Caco-2 (cell line): ENCODE measurements at regions not wholly inside any gene's neighbourhood (a gene's known extent, or its start where the extent isn't known, plus 50 kb on each side); places are given as distances from the start of the nearest gene placed in this dataset.

Experiments
- BruUV-seq: library from RNA; stranded (reverse); fragments of 400-500 nt; replicated peaks from 2 replicates; lab custom pipeline; 2021; lab: Mats Ljungman, UMichigan
- CTCF ChIA-PET: fragments of 300-600 bp; sonication (Branson Sonifier 250); formaldehyde crosslinking; loops from one replicate; lab custom pipeline; 2022; ENCODE audit warnings: antibody characterized with exemption; lab: Charles Lee
- POLR2A ChIA-PET: fragments of 300-600 bp; sonication (Branson Sonifier 250); formaldehyde crosslinking; loops from one replicate; lab custom pipeline; 2022; ENCODE audit warnings: antibody characterized with exemption; lab: Charles Lee
- DNase-seq, 2 experiments: peaks; one replicate each; pipeline versions ENCODE4 v3.0.0 to v3.0.0-alpha.2; 2020 to 2022
- H3K27me3 ChIP-seq: replicated peaks from 2 replicates; pipeline ENCODE4 v1.6.0; 2011; ENCODE audit warnings: low read length; ENCODE audit not compliant: control insufficient read depth, insufficient read depth
- H3K36me3 ChIP-seq: 2 replicates; pipeline ENCODE4 v1.5.1; 2011; ENCODE audit warnings: low read length; ENCODE audit not compliant: control insufficient read depth, insufficient read depth
- H3K4me1 ChIP-seq: fragments of 250-450 bp; sonication (Bioruptor Pico); 2 replicates; pipeline ENCODE4 v1.5.1; 2020; ENCODE audit warnings: mild to moderate bottlenecking
- H3K4me3 ChIP-seq: 2 replicates; pipeline ENCODE4 v1.5.1; 2011; ENCODE audit warnings: low read depth, mild to moderate bottlenecking, control low read depth, low read length
- H3K9me3 ChIP-seq: fragments of 250-450 bp; sonication (Bioruptor Pico); 2 replicates; pipeline ENCODE4 v1.5.1; 2020; ENCODE audit warnings: mild to moderate bottlenecking, moderate library complexity
- H3K27ac Mint-ChIP-seq: one replicate; pipeline ENCODE4 v1.8.0; 2022; ENCODE audit warnings: mixed read lengths; ENCODE audit not compliant: unreplicated experiment
- H3K27me3 Mint-ChIP-seq: one replicate; pipeline ENCODE4 v1.8.0; 2022; ENCODE audit warnings: mixed read lengths; ENCODE audit not compliant: insufficient read depth, unreplicated experiment
- H3K36me3 Mint-ChIP-seq: one replicate; pipeline ENCODE4 v1.8.0; 2022; ENCODE audit warnings: mild to moderate bottlenecking, mixed read lengths; ENCODE audit not compliant: insufficient read depth, unreplicated experiment
- H3K4me1 Mint-ChIP-seq: one replicate; pipeline ENCODE4 v1.8.0; 2022; ENCODE audit warnings: low read depth, mixed read lengths; ENCODE audit not compliant: unreplicated experiment
- H3K4me3 Mint-ChIP-seq: one replicate; pipeline ENCODE4 v1.8.0; 2022; ENCODE audit warnings: mild to moderate bottlenecking, moderate library complexity, mixed read lengths; ENCODE audit not compliant: unreplicated experiment
- H3K9me3 Mint-ChIP-seq: one replicate; pipeline ENCODE4 v1.8.0; 2022; ENCODE audit warnings: mixed read lengths; ENCODE audit not compliant: unreplicated experiment
- CTCF ChIP-seq, 2 experiments: fragments of 200-600 bp in 1 of 2; IDR thresholded peaks; 1 replicate in 1 of 2; 2 replicates in 1 of 2; pipeline versions ENCODE4 v1.5.1 to v1.8.0; 2011 to 2022; ENCODE audit warnings: antibody characterized with exemption in 1 of 2, control low read depth in 1 of 2, inconsistent platforms in 1 of 2, low read depth in 1 of 2, low read length in 1 of 2, mild to moderate bottlenecking in 1 of 2, moderate library complexity in 1 of 2; ENCODE audit not compliant: insufficient read depth in 1 of 2, severe bottlenecking in 1 of 2, unreplicated experiment in 1 of 2
- intact Hi-C: fragments of 100-400 bp; cut with micrococcal nuclease; formaldehyde crosslinking; loops from one replicate; pipeline ENCODE4 v1.10.0; 2022; ENCODE audit not compliant: unreplicated experiment

- ChIA-PET POLR2A (no interaction called here), CTCF (no interaction called here)
- H3K36me3 Mint-ChIP-seq = no peaks in the 10 kb centered on the region
- no peaks in the 10 kb centered on the region for H3K4me1 Mint-ChIP-seq
- no peak for DNase-seq
- peaks cover 12% of the 10 kb centered on the region for H3K27me3 Mint-ChIP-seq
- no peaks in the 10 kb centered on the region for H3K4me1 ChIP-seq
- no peak overlapping the region for H3K4me3 ChIP-seq
- TF ChIP-seq CTCF (IDR thresholded peaks at IDR 0.05; ENCODE audit: insufficient read depth in 1 of 2, low read depth in 1 of 2, low read length in 1 of 2, severe bottlenecking in 1 of 2, unreplicated experiment in 1 of 2) = no peak
- H3K27me3 ChIP-seq = no peaks in the 10 kb centered on the region
- H3K36me3 ChIP-seq = no peaks in the 10 kb centered on the region
- H3K4me3 Mint-ChIP-seq = no peak overlapping the region
- peaks cover 10% of the 10 kb centered on the region; the same call in 1 of the 2 replicates for H3K9me3 ChIP-seq
- H3K9me3 Mint-ChIP-seq = peaks cover 12% of the 10 kb centered on the region
- no peak overlapping the region for H3K27ac Mint-ChIP-seq
- intact Hi-C loops = no loop called here
- BruUV-seq = no TSS peak
These were observed 77.7 kb upstream of the ALKAL2 start for GRCh38 chr2:365367-366275.

GRCh38 chr2:363824-364470, 76.1 kb upstream of the ALKAL2 start:
- H3K4me3 ChIP-seq = no peak overlapping the region
- Mint-ChIP-seq H3K9me3 (peaks cover 11% of the 10 kb centered on the region), H3K4me1 (no peaks in the 10 kb centered on the region), H3K36me3 (no peaks in the 10 kb centered on the region), H3K27me3 (peaks cover 12% of the 10 kb centered on the region), H3K4me3 (no peak overlapping the region), H3K27ac (no peak overlapping the region)
- ChIA-PET CTCF (no interaction called here), POLR2A (no interaction called here)
- no peak for DNase-seq
- no peaks in the 10 kb centered on the region for H3K27me3 ChIP-seq
- no peaks in the 10 kb centered on the region for H3K4me1 ChIP-seq
- no TSS peak for BruUV-seq
- intact Hi-C loops = no loop called here
- no peaks in the 10 kb centered on the region for H3K36me3 ChIP-seq
- peaks cover 18% of the 10 kb centered on the region for H3K9me3 ChIP-seq
- TF ChIP-seq CTCF (IDR thresholded peaks at IDR 0.05; ENCODE audit: insufficient read depth in 1 of 2, low read depth in 1 of 2, low read length in 1 of 2, severe bottlenecking in 1 of 2, unreplicated experiment in 1 of 2) = no peak

GRCh38 chr2:362924-363323, 75.0 kb upstream of the ALKAL2 start:
- Mint-ChIP-seq H3K27me3 (peaks cover 12% of the 10 kb centered on the region), H3K4me3 (no peak overlapping the region), H3K27ac (no peak overlapping the region), H3K36me3 (no peaks in the 10 kb centered on the region), H3K4me1 (no peaks in the 10 kb centered on the region), H3K9me3 (peaks cover 11% of the 10 kb centered on the region)
- no peak for TF ChIP-seq CTCF (IDR thresholded peaks at IDR 0.05; ENCODE audit: insufficient read depth in 1 of 2, low read depth in 1 of 2, low read length in 1 of 2, severe bottlenecking in 1 of 2, unreplicated experiment in 1 of 2)
- intact Hi-C loops = no loop called here
- Histone ChIP-seq H3K9me3 (peaks cover 18% of the 10 kb centered on the region), H3K36me3 (no peaks in the 10 kb centered on the region), H3K27me3 (no peaks in the 10 kb centered on the region), H3K4me3 (no peak overlapping the region), H3K4me1 (no peaks in the 10 kb centered on the region)
- no peak for DNase-seq
- BruUV-seq = no TSS peak
- POLR2A ChIA-PET = no interaction called here
- CTCF ChIA-PET = no interaction called here
